HL-60 (cell line): ENCODE measurements at regions not wholly inside any gene's neighbourhood (a gene's known extent, or its start where the extent isn't known, plus 50 kb on each side); places are given as distances from the start of the nearest gene placed in this dataset.

ENCODE experiments used
- CTCF ChIP-seq: IDR thresholded peaks from one replicate; pipeline ENCODE4 v1.5.1; 2011; ENCODE audit warnings: low read length, control low read depth, inconsistent platforms; ENCODE audit not compliant: insufficient read depth
- POLR2AphosphoS5 ChIP-seq: IDR thresholded peaks from 2 replicates; pipeline ENCODE4 v1.6.1; 2012; ENCODE audit warnings: low read depth
- REST ChIP-seq: IDR thresholded peaks from 2 replicates; pipeline ENCODE4 v1.6.1; 2012; ENCODE audit warnings: low read depth; ENCODE audit not compliant: insufficient replicate concordance

GRCh38 chr1:29482064-29482463 lies 245.7 kb downstream of the PTPRU start:
- TF ChIP-seq CTCF: no peak
- no peak for TF ChIP-seq POLR2AphosphoS5
- no peak for TF ChIP-seq REST
